ENCODE measurements at regions not wholly inside any gene's neighbourhood (a gene's known extent, or its start where the extent isn't known, plus 50 kb on each side); places are given as distances from the start of the nearest gene placed in this dataset.

DNA sequence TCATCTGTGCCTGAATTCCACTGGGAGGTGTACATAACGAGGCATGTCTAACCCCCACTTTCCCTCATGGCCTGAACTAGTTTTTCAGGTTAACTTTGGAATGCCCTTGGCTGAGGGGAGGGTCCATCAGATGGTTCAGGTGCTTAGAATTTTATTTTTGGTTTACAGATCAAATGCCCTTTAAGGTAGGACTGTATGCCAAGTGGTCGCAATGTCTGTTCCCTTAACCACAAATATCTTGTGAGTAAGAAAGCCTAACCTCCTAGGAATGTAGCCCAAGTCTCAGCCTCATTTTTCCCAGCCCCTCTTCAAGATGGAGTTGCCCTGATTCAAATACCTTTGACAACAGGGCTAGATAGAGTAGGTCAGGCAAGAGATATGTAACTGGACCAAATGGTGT lies 78.4 kb downstream of the RNASET2 start:
- DNase-seq (ENCODE audit: extremely low spot score, unreplicated experiment), result no peak

DNA sequence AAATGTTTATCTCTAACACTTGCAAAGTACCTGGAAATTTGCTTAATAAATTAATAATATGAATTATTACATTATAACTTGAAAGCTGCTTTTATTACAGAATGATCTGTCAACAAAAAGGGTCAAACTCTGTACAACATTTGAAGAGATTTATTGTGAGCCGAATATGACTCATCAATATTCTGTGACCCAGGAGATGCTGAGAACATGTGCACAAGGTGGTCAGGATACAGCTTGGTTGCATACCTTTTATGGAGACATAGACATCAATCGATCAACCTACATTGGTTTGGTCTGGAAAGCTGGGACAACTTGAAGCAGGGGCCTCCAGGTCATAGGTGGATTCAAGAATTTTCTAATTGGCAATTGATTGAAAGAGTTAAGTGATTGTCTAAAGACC lies 79.0 kb downstream of the RNASET2 start:
- DNase-seq (ENCODE audit: extremely low spot score, unreplicated experiment), result no peak
- TF ChIP-seq, protein P1, sequence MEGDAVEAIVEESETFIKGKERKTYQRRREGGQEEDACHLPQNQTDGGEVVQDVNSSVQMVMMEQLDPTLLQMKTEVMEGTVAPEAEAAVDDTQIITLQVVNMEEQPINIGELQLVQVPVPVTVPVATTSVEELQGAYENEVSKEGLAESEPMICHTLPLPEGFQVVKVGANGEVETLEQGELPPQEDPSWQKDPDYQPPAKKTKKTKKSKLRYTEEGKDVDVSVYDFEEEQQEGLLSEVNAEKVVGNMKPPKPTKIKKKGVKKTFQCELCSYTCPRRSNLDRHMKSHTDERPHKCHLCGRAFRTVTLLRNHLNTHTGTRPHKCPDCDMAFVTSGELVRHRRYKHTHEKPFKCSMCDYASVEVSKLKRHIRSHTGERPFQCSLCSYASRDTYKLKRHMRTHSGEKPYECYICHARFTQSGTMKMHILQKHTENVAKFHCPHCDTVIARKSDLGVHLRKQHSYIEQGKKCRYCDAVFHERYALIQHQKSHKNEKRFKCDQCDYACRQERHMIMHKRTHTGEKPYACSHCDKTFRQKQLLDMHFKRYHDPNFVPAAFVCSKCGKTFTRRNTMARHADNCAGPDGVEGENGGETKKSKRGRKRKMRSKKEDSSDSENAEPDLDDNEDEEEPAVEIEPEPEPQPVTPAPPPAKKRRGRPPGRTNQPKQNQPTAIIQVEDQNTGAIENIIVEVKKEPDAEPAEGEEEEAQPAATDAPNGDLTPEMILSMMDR (conservative IDR thresholded peaks at IDR 0.05), result no peak
- Mint-ChIP-seq H3K9me3 (no peaks in the 10 kb centered on the region), H3K4me1 (ENCODE audit: unreplicated experiment) (no peaks in the 10 kb centered on the region), H3K36me3 (no peaks in the 10 kb centered on the region), H3K27me3 (peaks cover 18% of the 10 kb centered on the region), H3K27ac (no peak overlapping the region), H3K4me3 (no peak overlapping the region)

More for the DNA sequence above, 78.4 kb downstream of the RNASET2 start:
- TF ChIP-seq, protein P1 (conservative IDR thresholded peaks at IDR 0.05), result no peak
- H3K27ac Mint-ChIP-seq, result no peak overlapping the region
- H3K4me3 Mint-ChIP-seq, result no peak overlapping the region
- no peaks in the 10 kb centered on the region for H3K4me1 Mint-ChIP-seq (ENCODE audit: unreplicated experiment)
- H3K36me3 Mint-ChIP-seq, result no peaks in the 10 kb centered on the region
- H3K27me3 Mint-ChIP-seq, result peaks cover 16% of the 10 kb centered on the region
- no peaks in the 10 kb centered on the region for H3K9me3 Mint-ChIP-seq

DNA sequence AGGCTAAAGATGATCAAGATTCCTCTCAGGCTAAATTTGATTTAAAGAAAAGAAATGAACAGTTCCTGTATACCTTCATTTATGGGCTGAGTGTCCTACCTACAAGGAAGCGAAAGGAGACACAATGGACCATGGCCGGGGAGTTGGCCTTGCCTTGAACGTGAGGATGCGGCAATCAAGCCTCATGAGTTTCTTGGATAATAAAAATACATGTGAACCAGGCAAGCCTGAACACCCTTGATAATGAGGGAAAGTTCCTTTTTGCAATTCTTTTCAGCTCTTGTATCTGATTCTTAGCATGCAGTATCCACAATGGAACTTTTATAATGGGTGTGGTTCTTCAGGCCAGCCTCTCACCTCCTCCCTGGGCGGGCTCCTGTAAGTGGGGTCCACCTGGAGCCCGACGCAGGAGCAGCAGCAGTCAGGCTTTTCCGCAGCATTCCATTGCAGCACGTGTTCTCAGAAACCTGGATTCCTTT lies 83.8 kb downstream of the RNASET2 start:
- H3K4me1 Mint-ChIP-seq (ENCODE audit: unreplicated experiment), result peaks cover 4% of the 10 kb centered on the region
- H3K27ac Mint-ChIP-seq, result no peak overlapping the region
- DNase-seq (ENCODE audit: extremely low spot score, unreplicated experiment), result no peak
- TF ChIP-seq, protein P1 (conservative IDR thresholded peaks at IDR 0.05), result no peak
- H3K27me3 Mint-ChIP-seq, result peaks cover 20% of the 10 kb centered on the region
- H3K9me3 Mint-ChIP-seq, result no peaks in the 10 kb centered on the region
- H3K36me3 Mint-ChIP-seq, result no peaks in the 10 kb centered on the region
- H3K4me3 Mint-ChIP-seq, result no peak overlapping the region

DNA sequence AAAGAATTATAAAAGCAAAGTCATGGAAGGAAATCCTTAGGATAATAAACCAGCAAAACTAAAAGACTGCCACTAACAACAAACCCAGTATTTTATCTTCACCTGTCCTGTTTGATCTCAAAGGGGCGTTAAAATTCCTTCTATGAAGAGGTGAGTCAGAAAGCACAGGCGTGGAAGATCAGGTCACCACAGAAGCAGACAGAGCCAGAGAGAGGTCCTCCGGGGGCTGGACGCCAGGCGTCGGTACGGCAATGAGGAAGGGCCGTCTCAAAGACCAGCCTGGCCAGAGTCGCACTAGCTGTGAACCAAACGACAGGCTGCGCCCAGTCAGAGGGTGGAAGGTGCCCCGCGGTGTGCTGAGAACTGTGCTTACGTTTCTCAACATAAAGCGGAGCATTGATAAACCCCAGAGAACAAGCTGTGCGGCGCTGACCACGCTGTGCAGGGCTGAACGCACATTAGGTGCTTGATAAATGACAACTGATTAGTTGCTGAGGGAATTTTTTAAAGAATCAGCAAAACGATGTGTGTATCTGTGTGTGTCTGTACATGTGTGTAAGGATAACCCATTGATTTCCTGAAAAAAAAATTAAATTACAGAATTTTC lies 85.6 kb downstream of the RNASET2 start:
- H3K9me3 Mint-ChIP-seq, result no peaks in the 10 kb centered on the region
- peaks cover 22% of the 10 kb centered on the region for H3K27me3 Mint-ChIP-seq
- no peak overlapping the region for H3K27ac Mint-ChIP-seq
- H3K4me3 Mint-ChIP-seq, result no peak overlapping the region
- peaks cover 4% of the 10 kb centered on the region for H3K4me1 Mint-ChIP-seq (ENCODE audit: unreplicated experiment)
- no peak for DNase-seq (ENCODE audit: extremely low spot score, unreplicated experiment)
- H3K36me3 Mint-ChIP-seq, result no peaks in the 10 kb centered on the region
- TF ChIP-seq, protein P1 (conservative IDR thresholded peaks at IDR 0.05), result no peak

DNA sequence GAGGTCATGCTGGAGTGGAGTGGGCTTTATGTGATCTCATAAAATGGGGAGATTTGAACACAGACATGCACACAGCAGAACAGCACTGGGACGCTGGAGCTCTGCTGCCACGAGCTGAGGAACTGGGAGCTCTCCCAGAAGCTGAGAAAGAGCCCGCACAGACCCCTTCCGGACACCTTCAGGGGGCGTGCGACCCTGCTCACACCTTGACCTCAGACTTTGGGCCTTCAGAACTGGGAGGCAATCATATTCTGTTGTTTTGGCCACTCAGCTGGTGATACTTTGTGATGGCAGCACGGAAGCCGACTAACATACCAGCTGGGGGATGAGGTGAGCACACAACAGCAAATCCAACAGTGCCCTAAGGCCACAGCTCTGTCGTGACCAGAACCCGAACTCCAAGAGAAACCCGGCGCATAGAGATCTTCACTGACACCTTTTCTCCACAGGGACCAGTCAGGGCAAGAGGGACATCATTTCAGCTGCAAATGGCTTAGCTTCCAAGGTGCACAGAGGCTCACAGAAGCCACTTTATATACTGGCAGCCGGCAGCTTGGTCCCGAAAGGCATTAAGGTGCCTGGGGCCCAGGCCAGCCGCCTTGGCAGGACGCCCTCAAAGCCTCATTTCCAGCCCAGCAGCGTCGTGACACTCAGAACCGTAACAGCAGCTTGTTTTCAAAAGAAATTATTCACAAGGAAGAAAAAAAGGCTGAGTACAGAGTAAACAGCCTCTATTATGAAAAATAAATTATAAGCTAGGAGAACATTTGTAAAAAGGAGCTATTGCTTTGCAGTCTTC lies 89.3 kb downstream of the RNASET2 start:
- Mint-ChIP-seq H3K36me3 (no peaks in the 10 kb centered on the region), H3K4me1 (ENCODE audit: unreplicated experiment) (peaks cover 4% of the 10 kb centered on the region), H3K27ac (no peak overlapping the region), H3K9me3 (no peaks in the 10 kb centered on the region), H3K27me3 (peaks cover 26% of the 10 kb centered on the region), H3K4me3 (no peak overlapping the region)
- no peak for DNase-seq (ENCODE audit: extremely low spot score, unreplicated experiment)
- TF ChIP-seq, protein P1 (conservative IDR thresholded peaks at IDR 0.05), result no peak
